ENCODE measurements at regions not wholly inside any gene's neighbourhood (a gene's known extent, or its start where the extent isn't known, plus 50 kb on each side); places are given as distances from the start of the nearest gene placed in this dataset.

- no peak for TF ChIP-seq CTCF (IDR thresholded peaks at IDR 0.05; ENCODE audit: insufficient read depth, low read depth, low read length, missing control alignments)
- no peak for DNase-seq (ENCODE audit: low read depth)
- H3K4me3 ChIP-seq (ENCODE audit: low read depth, low read length) = no peak overlapping the region
Measured at GRCh38 chr2:138830547-138830946, 50.4 kb upstream of the NXPH2 start.

Data from GM12865 (cell line).